Progenitor cell of endocrine pancreas (in vitro differentiated cells): ENCODE measurements at regions not wholly inside any gene's neighbourhood (a gene's known extent, or its start where the extent isn't known, plus 50 kb on each side); places are given as distances from the start of the nearest gene placed in this dataset.

Source experiments
- DNase-seq: peaks from one replicate; pipeline ENCODE4 v3.0.0; 2021; ENCODE audit warnings: low spot score; ENCODE audit not compliant: unreplicated experiment
- H3K27ac Mint-ChIP-seq: 2 replicates; pipeline ENCODE4 v1.8.0; 2021; ENCODE audit warnings: mild to moderate bottlenecking, moderate library complexity, mixed read lengths
- H3K27me3 Mint-ChIP-seq: 2 replicates; pipeline ENCODE4 v1.8.0; 2021; ENCODE audit warnings: mixed read lengths
- H3K36me3 Mint-ChIP-seq: 2 replicates; pipeline ENCODE4 v1.8.0; 2022; ENCODE audit warnings: mixed read lengths; ENCODE audit not compliant: insufficient read depth
- H3K4me1 Mint-ChIP-seq: 2 replicates; pipeline ENCODE4 v1.8.0; 2021; ENCODE audit warnings: low read depth, mixed read lengths
- H3K4me3 Mint-ChIP-seq: 2 replicates; pipeline ENCODE4 v1.8.0; 2021; ENCODE audit warnings: low read depth, mild to moderate bottlenecking, moderate library complexity, mixed read lengths
- H3K9me3 Mint-ChIP-seq: 2 replicates; pipeline ENCODE4 v1.8.0; 2021; ENCODE audit warnings: low read depth, mixed read lengths
- TF ChIP-seq, protein P1 (sequence below): fragments of 200-600 bp; sonication (generic); IDR thresholded peaks from one replicate; pipeline ENCODE4 v1.5.0; 2021; ENCODE audit warnings: antibody characterized with exemption, mild to moderate bottlenecking; ENCODE audit not compliant: unreplicated experiment

DNA sequence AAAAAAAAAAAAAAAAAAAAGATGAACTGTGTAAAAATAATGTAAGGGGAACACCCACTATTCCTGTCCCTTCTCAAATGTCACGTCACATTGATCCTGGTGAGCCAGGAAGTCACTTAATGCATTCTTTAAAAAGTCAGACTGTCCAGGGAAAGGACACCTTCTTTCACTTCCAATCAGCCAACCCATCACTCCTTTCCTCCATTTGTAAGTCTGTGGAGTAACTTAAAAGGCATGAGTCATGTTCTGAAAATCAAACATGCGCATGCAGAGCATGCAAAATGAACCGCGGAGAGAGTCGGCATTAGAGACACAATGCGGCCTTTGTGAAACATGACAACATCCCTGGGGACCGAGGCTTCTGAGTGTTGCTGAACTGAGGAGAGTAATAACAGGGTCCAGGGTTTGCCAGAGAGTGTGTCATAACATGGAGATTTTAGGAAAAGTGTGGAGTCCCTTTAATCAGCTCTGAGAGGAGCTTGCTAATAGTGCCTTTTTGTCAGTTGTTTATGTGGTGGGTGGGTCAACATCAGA is 77.6 kb upstream of the SEMA6A start:
- H3K4me1 Mint-ChIP-seq: peaks cover 4% of the 10 kb centered on the region
- H3K9me3 Mint-ChIP-seq: no peaks in the 10 kb centered on the region
- TF ChIP-seq, protein P1, sequence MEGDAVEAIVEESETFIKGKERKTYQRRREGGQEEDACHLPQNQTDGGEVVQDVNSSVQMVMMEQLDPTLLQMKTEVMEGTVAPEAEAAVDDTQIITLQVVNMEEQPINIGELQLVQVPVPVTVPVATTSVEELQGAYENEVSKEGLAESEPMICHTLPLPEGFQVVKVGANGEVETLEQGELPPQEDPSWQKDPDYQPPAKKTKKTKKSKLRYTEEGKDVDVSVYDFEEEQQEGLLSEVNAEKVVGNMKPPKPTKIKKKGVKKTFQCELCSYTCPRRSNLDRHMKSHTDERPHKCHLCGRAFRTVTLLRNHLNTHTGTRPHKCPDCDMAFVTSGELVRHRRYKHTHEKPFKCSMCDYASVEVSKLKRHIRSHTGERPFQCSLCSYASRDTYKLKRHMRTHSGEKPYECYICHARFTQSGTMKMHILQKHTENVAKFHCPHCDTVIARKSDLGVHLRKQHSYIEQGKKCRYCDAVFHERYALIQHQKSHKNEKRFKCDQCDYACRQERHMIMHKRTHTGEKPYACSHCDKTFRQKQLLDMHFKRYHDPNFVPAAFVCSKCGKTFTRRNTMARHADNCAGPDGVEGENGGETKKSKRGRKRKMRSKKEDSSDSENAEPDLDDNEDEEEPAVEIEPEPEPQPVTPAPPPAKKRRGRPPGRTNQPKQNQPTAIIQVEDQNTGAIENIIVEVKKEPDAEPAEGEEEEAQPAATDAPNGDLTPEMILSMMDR: no peak
- H3K27ac Mint-ChIP-seq: no peak overlapping the region
- H3K36me3 Mint-ChIP-seq: no peaks in the 10 kb centered on the region
- no peak overlapping the region for H3K4me3 Mint-ChIP-seq
- peaks cover 3% of the 10 kb centered on the region for H3K27me3 Mint-ChIP-seq
- no peak for DNase-seq

DNA sequence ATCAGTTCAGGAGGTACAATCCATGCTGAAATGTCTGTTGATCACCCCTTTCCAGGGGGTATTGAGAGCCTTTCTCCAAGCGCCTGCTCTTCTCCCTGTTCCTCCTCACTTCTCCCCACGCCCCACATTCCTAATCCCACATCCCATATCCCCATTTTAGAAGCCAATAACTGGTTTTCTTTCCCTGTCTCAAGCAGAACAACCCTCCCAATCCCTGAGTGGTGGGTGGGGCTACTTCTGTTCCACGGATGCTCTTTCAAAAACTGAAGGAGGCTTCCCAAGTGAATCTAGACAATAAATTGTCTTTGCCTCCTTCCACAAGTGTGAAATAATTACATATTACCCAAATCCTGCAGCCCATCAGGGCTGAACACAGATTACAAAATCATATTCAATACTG is 77.0 kb upstream of the SEMA6A start:
- no peak overlapping the region for H3K4me3 Mint-ChIP-seq
- no peak overlapping the region for H3K27ac Mint-ChIP-seq
- TF ChIP-seq, protein P1: no peak
- H3K27me3 Mint-ChIP-seq: peaks cover 3% of the 10 kb centered on the region
- no peak for DNase-seq
- H3K36me3 Mint-ChIP-seq: no peaks in the 10 kb centered on the region
- peaks cover 4% of the 10 kb centered on the region for H3K4me1 Mint-ChIP-seq
- H3K9me3 Mint-ChIP-seq: no peaks in the 10 kb centered on the region

DNA sequence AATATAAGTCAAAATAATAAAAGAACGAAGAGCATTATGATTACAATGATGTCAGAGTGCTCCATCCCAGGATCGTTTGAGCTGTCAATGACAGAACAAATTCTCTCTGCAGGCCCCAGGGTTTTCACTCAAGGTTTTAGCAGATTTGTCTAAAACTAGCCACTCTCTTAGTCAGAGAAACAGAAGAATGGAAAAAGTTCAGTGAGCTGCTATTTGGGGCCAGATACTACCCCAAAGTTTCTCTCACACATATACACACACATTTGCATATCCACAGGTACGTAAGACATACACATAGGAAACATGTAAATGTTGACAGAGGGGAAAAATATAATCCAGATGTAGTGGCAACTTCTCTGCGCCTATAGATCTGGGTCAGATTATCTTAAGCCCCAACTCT is 76.3 kb upstream of the SEMA6A start:
- TF ChIP-seq, protein P1: no peak
- H3K27ac Mint-ChIP-seq: no peak overlapping the region
- H3K4me3 Mint-ChIP-seq: no peak overlapping the region
- no peaks in the 10 kb centered on the region for H3K36me3 Mint-ChIP-seq
- DNase-seq: no peak
- H3K27me3 Mint-ChIP-seq: peaks cover 3% of the 10 kb centered on the region
- H3K4me1 Mint-ChIP-seq: peaks cover 4% of the 10 kb centered on the region
- H3K9me3 Mint-ChIP-seq: no peaks in the 10 kb centered on the region

DNA sequence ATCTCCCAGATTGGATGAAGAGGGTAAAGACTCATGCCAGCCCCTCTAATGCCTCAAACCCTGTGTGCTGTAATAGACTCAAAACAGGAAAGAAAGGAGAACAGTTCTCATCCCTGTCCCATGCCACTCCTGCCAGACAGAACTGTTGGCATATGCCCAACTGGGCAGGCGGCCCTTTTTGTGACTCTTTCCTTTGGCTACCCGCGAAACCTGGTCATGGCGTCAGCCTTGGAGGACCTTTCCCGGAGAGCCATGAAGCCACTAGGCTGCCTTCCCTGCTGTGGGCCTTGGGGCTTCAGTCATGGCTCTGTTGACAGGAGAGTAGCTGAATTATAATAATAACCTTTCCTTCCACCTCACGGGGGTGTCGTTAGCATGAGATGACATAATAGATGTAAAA is 75.9 kb upstream of the SEMA6A start:
- Mint-ChIP-seq H3K27me3 (peaks cover 3% of the 10 kb centered on the region), H3K9me3 (no peaks in the 10 kb centered on the region), H3K36me3 (no peaks in the 10 kb centered on the region), H3K4me3 (no peak overlapping the region), H3K4me1 (peaks cover 4% of the 10 kb centered on the region), H3K27ac (no peak overlapping the region)
- TF ChIP-seq, protein P1: no peak
- DNase-seq: no peak

DNA sequence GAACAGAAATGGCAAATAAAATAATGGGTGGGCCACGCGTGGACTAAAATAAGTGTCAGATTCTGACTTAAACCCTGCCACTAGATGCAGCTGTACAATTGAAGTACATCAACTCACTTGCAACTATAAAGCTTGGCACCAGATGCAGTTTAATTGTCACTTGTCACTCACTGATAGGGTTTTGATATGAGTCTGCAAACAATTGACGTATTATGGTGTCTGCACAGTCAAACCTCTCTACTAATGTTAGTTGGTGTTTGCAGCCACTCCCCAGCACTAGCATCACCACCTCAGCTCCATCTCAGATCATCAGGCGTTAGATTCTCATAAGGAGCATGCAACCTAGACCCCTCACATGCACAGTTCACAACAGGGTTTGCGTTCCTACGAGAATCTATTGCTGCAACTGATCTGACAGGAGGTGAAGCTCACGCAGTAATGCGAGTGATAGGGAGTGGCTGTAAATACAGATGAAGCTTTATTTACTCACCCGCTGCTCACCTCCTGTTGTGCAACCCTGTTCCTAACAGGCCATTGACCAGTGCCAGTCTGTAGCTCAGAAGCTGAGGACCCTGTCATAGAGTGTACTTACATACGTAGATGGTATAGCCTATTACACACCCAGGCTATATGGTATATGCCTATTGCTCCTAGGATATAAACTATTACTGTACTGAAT is 72.1 kb upstream of the SEMA6A start:
- Mint-ChIP-seq H3K36me3 (no peaks in the 10 kb centered on the region), H3K27ac (no peak overlapping the region), H3K4me1 (no peaks in the 10 kb centered on the region), H3K27me3 (no peaks in the 10 kb centered on the region), H3K9me3 (no peaks in the 10 kb centered on the region), H3K4me3 (no peak overlapping the region)
- no peak for DNase-seq
- TF ChIP-seq, protein P1: no peak
